ENCODE measurements at regions not wholly inside any gene's neighbourhood (a gene's known extent, or its start where the extent isn't known, plus 50 kb on each side); places are given as distances from the start of the nearest gene placed in this dataset.
"Not testable (repeated sequence)": the region's sequence is repeated elsewhere in the genome, so short reads cannot be mapped to it uniquely, and the experiment has no call there.

GRCh38 chr6:155829646-155830045 is 374.0 kb upstream of the NOX3 start:
- H3K27ac Mint-ChIP-seq = no peak overlapping the region
- no peak for DNase-seq
- H3K27me3 Mint-ChIP-seq = no peaks in the 10 kb centered on the region
- no peaks in the 10 kb centered on the region for H3K4me1 Mint-ChIP-seq (ENCODE audit: low read depth)
- no peak overlapping the region for H3K4me3 Mint-ChIP-seq
- no peaks in the 10 kb centered on the region for H3K36me3 Mint-ChIP-seq (ENCODE audit: low read depth)
- no peaks in the 10 kb centered on the region for H3K9me3 Mint-ChIP-seq

- Mint-ChIP-seq H3K4me1 (ENCODE audit: low read depth) (no peaks in the 10 kb centered on the region), H3K9me3 (no peaks in the 10 kb centered on the region), H3K4me3 (no peak overlapping the region), H3K27me3 (no peaks in the 10 kb centered on the region), H3K36me3 (ENCODE audit: low read depth) (no peaks in the 10 kb centered on the region), H3K27ac (no peak overlapping the region)
- DNase-seq = no peak
Observed at GRCh38 chr6:155828989-155829388, 373.4 kb upstream of the NOX3 start.

GRCh38 chr6:155818698-155819097 is 363.1 kb upstream of the NOX3 start:
- no peak for DNase-seq
- H3K4me1 Mint-ChIP-seq (ENCODE audit: low read depth) = no peaks in the 10 kb centered on the region

GRCh38 chr6:155813548-155813947 is 357.9 kb upstream of the NOX3 start:
- H3K9me3 Mint-ChIP-seq = no peaks in the 10 kb centered on the region
- H3K4me1 Mint-ChIP-seq (ENCODE audit: low read depth) = no peaks in the 10 kb centered on the region
- H3K27ac Mint-ChIP-seq = no peak overlapping the region
- H3K4me3 Mint-ChIP-seq = no peak overlapping the region
- H3K27me3 Mint-ChIP-seq = no peaks in the 10 kb centered on the region
- DNase-seq = no peak
- H3K36me3 Mint-ChIP-seq (ENCODE audit: low read depth) = no peaks in the 10 kb centered on the region

More at GRCh38 chr6:155818698-155819097, 363.1 kb upstream of the NOX3 start:
- Mint-ChIP-seq H3K36me3 (ENCODE audit: low read depth) (no peaks in the 10 kb centered on the region), H3K27ac (no peak overlapping the region), H3K4me3 (no peak overlapping the region), H3K9me3 (no peaks in the 10 kb centered on the region), H3K27me3 (no peaks in the 10 kb centered on the region)

- Mint-ChIP-seq H3K4me3 (no peak overlapping the region), H3K4me1 (ENCODE audit: low read depth) (no peaks in the 10 kb centered on the region), H3K27ac (no peak overlapping the region), H3K27me3 (no peaks in the 10 kb centered on the region), H3K36me3 (ENCODE audit: low read depth) (no peaks in the 10 kb centered on the region), H3K9me3 (no peaks in the 10 kb centered on the region)
- DNase-seq = no peak
Observed at GRCh38 chr6:155807243-155807642, 351.6 kb upstream of the NOX3 start.

GRCh38 chr6:155801046-155801445 is 345.4 kb upstream of the NOX3 start:
- Mint-ChIP-seq H3K4me1 (ENCODE audit: low read depth) (no peaks in the 10 kb centered on the region), H3K36me3 (ENCODE audit: low read depth) (no peaks in the 10 kb centered on the region), H3K4me3 (no peak overlapping the region), H3K9me3 (no peaks in the 10 kb centered on the region), H3K27me3 (no peaks in the 10 kb centered on the region), H3K27ac (no peak overlapping the region)
- no peak for DNase-seq

GRCh38 chr6:155798876-155799275 is 343.2 kb upstream of the NOX3 start:
- not testable (repeated sequence) for H3K27me3 Mint-ChIP-seq; DNase-seq; H3K4me3 Mint-ChIP-seq; H3K27ac Mint-ChIP-seq; H3K36me3 Mint-ChIP-seq (ENCODE audit: low read depth); H3K9me3 Mint-ChIP-seq; H3K4me1 Mint-ChIP-seq (ENCODE audit: low read depth)

GRCh38 chr6:155795173-155795796 is 339.6 kb upstream of the NOX3 start:
- Mint-ChIP-seq H3K4me1 (ENCODE audit: low read depth) (no peaks in the 10 kb centered on the region), H3K9me3 (no peaks in the 10 kb centered on the region), H3K36me3 (ENCODE audit: low read depth) (no peaks in the 10 kb centered on the region), H3K4me3 (no peak overlapping the region), H3K27me3 (peaks cover 4% of the 10 kb centered on the region), H3K27ac (no peak overlapping the region)
- DNase-seq = no peak

- Mint-ChIP-seq H3K9me3 (no peaks in the 10 kb centered on the region), H3K27ac (no peak overlapping the region), H3K36me3 (ENCODE audit: low read depth) (no peaks in the 10 kb centered on the region), H3K4me3 (no peak overlapping the region), H3K4me1 (ENCODE audit: low read depth) (no peaks in the 10 kb centered on the region), H3K27me3 (peaks cover 4% of the 10 kb centered on the region)
- no peak for DNase-seq
Observed at GRCh38 chr6:155791891-155792290, 336.3 kb upstream of the NOX3 start.

GRCh38 chr6:155791186-155791585 is 335.5 kb upstream of the NOX3 start:
- Mint-ChIP-seq H3K9me3 (no peaks in the 10 kb centered on the region), H3K27me3 (peaks cover 4% of the 10 kb centered on the region), H3K4me3 (no peak overlapping the region), H3K27ac (no peak overlapping the region), H3K4me1 (ENCODE audit: low read depth) (no peaks in the 10 kb centered on the region), H3K36me3 (ENCODE audit: low read depth) (no peaks in the 10 kb centered on the region)
- DNase-seq = no peak

- no peak for DNase-seq
- H3K4me3 Mint-ChIP-seq = no peak overlapping the region
- no peaks in the 10 kb centered on the region for H3K9me3 Mint-ChIP-seq
- H3K27ac Mint-ChIP-seq = no peak overlapping the region
- H3K36me3 Mint-ChIP-seq (ENCODE audit: low read depth) = no peaks in the 10 kb centered on the region
- H3K4me1 Mint-ChIP-seq (ENCODE audit: low read depth) = no peaks in the 10 kb centered on the region
- no peaks in the 10 kb centered on the region for H3K27me3 Mint-ChIP-seq
Observed at GRCh38 chr6:155787168-155787567, 331.5 kb upstream of the NOX3 start.

- no peaks in the 10 kb centered on the region for H3K36me3 Mint-ChIP-seq (ENCODE audit: low read depth)
- no peak overlapping the region for H3K4me3 Mint-ChIP-seq
- H3K27ac Mint-ChIP-seq = no peak overlapping the region
- no peaks in the 10 kb centered on the region for H3K9me3 Mint-ChIP-seq
- H3K4me1 Mint-ChIP-seq (ENCODE audit: low read depth) = no peaks in the 10 kb centered on the region
- DNase-seq = no peak
- H3K27me3 Mint-ChIP-seq = no peaks in the 10 kb centered on the region
Observed at GRCh38 chr6:155786528-155786927, 330.9 kb upstream of the NOX3 start.

GRCh38 chr6:155782739-155783459 is 327.3 kb upstream of the NOX3 start:
- H3K27ac Mint-ChIP-seq = no peak overlapping the region
- H3K4me1 Mint-ChIP-seq (ENCODE audit: low read depth) = no peaks in the 10 kb centered on the region
- H3K27me3 Mint-ChIP-seq = no peaks in the 10 kb centered on the region
- no peaks in the 10 kb centered on the region for H3K9me3 Mint-ChIP-seq
- H3K4me3 Mint-ChIP-seq = no peak overlapping the region
- no peaks in the 10 kb centered on the region for H3K36me3 Mint-ChIP-seq (ENCODE audit: low read depth)
- DNase-seq = no peak

- no peaks in the 10 kb centered on the region for H3K4me1 Mint-ChIP-seq (ENCODE audit: low read depth)
- H3K9me3 Mint-ChIP-seq = no peaks in the 10 kb centered on the region
- no peak overlapping the region for H3K4me3 Mint-ChIP-seq
- no peaks in the 10 kb centered on the region for H3K36me3 Mint-ChIP-seq (ENCODE audit: low read depth)
- no peaks in the 10 kb centered on the region for H3K27me3 Mint-ChIP-seq
- DNase-seq = no peak
- no peak overlapping the region for H3K27ac Mint-ChIP-seq
Observed at GRCh38 chr6:155782320-155782731, 326.7 kb upstream of the NOX3 start.

GRCh38 chr6:155779456-155779855 is 323.8 kb upstream of the NOX3 start:
- Mint-ChIP-seq H3K27ac (no peak overlapping the region), H3K36me3 (ENCODE audit: low read depth) (no peaks in the 10 kb centered on the region), H3K27me3 (no peaks in the 10 kb centered on the region), H3K4me3 (no peak overlapping the region), H3K4me1 (ENCODE audit: low read depth) (no peaks in the 10 kb centered on the region), H3K9me3 (no peaks in the 10 kb centered on the region)
- DNase-seq = no peak

All from activated T-cell treated with anti-CD3 and anti-CD28 coated beads, Interleukin-2, amount 50 U/mL, for 24 hours (primary cell).